Thyroid gland (tissue), 4 donors: ENCODE measurements at regions not wholly inside any gene's neighbourhood (a gene's known extent, or its start where the extent isn't known, plus 50 kb on each side); places are given as distances from the start of the nearest gene placed in this dataset.

Source experiments
- DNase-seq, 2 donors: peaks; one replicate each; pipeline ENCODE4 v3.0.0-alpha.2; 2019
- H3K27ac ChIP-seq, 3 donors: fragments of 200-600 bp; sonication (generic); 1 replicate in 2 of 3; 2 replicates in 1 of 3; pipeline ENCODE4 v1.5.1; 2016 to 2019; ENCODE audit warnings: mild to moderate bottlenecking in 1 of 3, moderate library complexity in 1 of 3
- H3K27me3 ChIP-seq: fragments of 200-600 bp; sonication (generic); one replicate; pipeline ENCODE4 v1.5.1; 2019
- H3K36me3 ChIP-seq, 2 donors: fragments of 200-600 bp; sonication (generic); one replicate each; pipeline ENCODE4 v1.5.1; 2016 to 2019
- H3K4me1 ChIP-seq, 2 donors: fragments of 200-600 bp; sonication (generic); one replicate each; pipeline ENCODE4 v1.5.1; 2017 to 2019
- H3K4me3 ChIP-seq, 3 donors: fragments of 200-600 bp; sonication (generic); replicated peaks in 1 of 3; 1 replicate in 2 of 3; 2 replicates in 1 of 3; pipeline ENCODE4 v1.5.1; 2016; ENCODE audit warnings: mild to moderate bottlenecking in 1 of 3
- H3K9me3 ChIP-seq: fragments of 200-600 bp; sonication (generic); one replicate; pipeline ENCODE4 v1.5.1; 2017
- POLR2A ChIP-seq, 2 donors: fragments of 450-650 bp; IDR thresholded peaks; one replicate each; pipeline ENCODE4 v1.6.1; 2017; ENCODE audit warnings: antibody characterized with exemption in 2 of 2, mild to moderate bottlenecking in 2 of 2, moderate library complexity in 1 of 2
- WGBS, 2 donors: methylation state at CpG; one replicate each; pipeline ENCODE4 v1.1.5; 2017; 5-methylcytosine and 5-hydroxymethylcytosine counted together
- intact Hi-C: fragments of 100-400 bp; cut with DNase I; formaldehyde crosslinking; loops from one replicate; pipeline ENCODE4 v1.15.1; 2023
- TF ChIP-seq, protein P1 (sequence below), 6 experiments: fragments of 200-600 bp in 3 of 6; fragments of 450-650 bp in 3 of 6; sonication (generic) in 3 of 6; IDR thresholded peaks; one replicate each; pipeline ENCODE4 v1.5.1; 2016 to 2019; ENCODE audit warnings: antibody characterized with exemption in 6 of 6, mild to moderate bottlenecking in 2 of 6, inconsistent platforms in 1 of 6, moderate library complexity in 1 of 6

DNA sequence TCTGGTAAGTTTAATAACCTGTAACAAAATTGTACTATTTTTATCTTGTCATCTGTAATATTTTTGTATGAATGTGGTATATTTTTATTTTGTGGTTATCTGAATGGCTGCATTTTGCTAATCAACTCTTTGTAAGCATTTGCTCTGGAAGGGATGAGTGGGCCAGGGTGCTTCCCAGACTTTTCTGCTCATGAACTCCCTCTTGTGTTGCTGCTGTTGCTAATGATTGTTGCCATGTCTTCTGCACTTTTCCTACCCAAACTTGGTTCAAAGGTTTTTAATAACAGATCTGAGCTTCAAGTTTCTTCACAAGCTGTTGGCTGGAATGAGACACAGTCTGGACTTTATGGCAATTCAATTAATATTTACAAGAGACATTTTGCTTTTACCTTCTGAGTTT, 1005.7 kb downstream of the HACE1 start:
- no peak overlapping the region for H3K27ac ChIP-seq
- no peaks in the 10 kb centered on the region for H3K27me3 ChIP-seq
- H3K36me3 ChIP-seq = no peaks in the 10 kb centered on the region
- H3K4me1 ChIP-seq = no peaks in the 10 kb centered on the region
- intact Hi-C loops = no loop called here
- no peaks in the 10 kb centered on the region for H3K9me3 ChIP-seq
- no peak for TF ChIP-seq POLR2A (IDR thresholded peaks at IDR 0.05)
- TF ChIP-seq, protein P1, sequence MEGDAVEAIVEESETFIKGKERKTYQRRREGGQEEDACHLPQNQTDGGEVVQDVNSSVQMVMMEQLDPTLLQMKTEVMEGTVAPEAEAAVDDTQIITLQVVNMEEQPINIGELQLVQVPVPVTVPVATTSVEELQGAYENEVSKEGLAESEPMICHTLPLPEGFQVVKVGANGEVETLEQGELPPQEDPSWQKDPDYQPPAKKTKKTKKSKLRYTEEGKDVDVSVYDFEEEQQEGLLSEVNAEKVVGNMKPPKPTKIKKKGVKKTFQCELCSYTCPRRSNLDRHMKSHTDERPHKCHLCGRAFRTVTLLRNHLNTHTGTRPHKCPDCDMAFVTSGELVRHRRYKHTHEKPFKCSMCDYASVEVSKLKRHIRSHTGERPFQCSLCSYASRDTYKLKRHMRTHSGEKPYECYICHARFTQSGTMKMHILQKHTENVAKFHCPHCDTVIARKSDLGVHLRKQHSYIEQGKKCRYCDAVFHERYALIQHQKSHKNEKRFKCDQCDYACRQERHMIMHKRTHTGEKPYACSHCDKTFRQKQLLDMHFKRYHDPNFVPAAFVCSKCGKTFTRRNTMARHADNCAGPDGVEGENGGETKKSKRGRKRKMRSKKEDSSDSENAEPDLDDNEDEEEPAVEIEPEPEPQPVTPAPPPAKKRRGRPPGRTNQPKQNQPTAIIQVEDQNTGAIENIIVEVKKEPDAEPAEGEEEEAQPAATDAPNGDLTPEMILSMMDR (IDR thresholded peaks at IDR 0.05) = no peak
- DNase-seq = no peak
- H3K4me3 ChIP-seq = no peak overlapping the region

DNA sequence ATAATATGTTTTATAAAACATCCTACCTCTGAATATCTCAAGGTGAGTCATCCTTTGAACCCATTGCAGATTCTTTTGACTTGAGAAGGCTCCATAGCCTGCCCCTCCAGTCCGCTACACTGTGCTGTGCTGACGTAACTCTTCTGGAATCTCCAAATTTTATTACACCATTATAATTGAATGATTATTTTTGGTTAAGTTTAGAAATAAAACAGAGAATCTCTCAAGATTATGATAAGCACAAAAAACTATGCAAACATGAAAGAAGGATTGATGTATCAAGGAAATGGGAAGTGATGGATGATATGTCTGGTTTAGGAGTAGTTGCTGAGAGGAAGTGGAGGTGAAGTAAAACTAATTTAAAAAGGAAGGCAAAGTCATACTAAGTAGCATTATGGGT, 1021.3 kb downstream of the HACE1 start:
- no peaks in the 10 kb centered on the region for H3K9me3 ChIP-seq
- intact Hi-C loops = no loop called here
- H3K36me3 ChIP-seq = no peaks in the 10 kb centered on the region
- TF ChIP-seq, protein P1 (IDR thresholded peaks at IDR 0.05) = no peak
- no peak for TF ChIP-seq POLR2A (IDR thresholded peaks at IDR 0.05)
- H3K4me3 ChIP-seq = no peak overlapping the region
- DNase-seq = no peak
- H3K4me1 ChIP-seq = no peaks in the 10 kb centered on the region
- WGBS, 2 donors = 82 to 88% methylated on average over 2 of the region's 2 CpGs
- no peak overlapping the region for H3K27ac ChIP-seq
- H3K27me3 ChIP-seq = no peaks in the 10 kb centered on the region

DNA sequence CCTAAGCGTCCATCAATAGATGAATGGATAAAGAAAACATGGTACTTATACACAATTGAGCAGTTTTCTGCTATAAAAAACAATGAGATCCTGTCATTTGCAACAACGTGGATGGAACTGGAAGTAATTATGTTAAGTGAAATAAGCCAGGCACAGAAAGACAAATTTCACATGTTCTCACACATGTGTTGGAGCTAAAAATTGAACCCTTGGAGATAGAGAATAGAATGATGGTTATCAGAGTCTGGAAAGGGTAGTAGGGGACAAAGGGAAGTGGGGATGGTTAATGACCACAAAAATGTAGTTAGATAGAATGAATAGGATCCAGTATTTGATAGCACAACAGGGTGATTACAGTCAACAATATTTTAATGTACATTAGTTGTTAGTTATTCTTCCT, 1033.5 kb downstream of the HACE1 start:
- 56 to 66% methylated on average over 2 of the region's 2 CpGs for WGBS, 2 donors
- Histone ChIP-seq H3K4me3 (no peak overlapping the region), H3K36me3 (no peaks in the 10 kb centered on the region), H3K4me1 (no peaks in the 10 kb centered on the region), H3K27me3 (no peaks in the 10 kb centered on the region), H3K9me3 (no peaks in the 10 kb centered on the region), H3K27ac (no peak overlapping the region)
- DNase-seq = no peak
- intact Hi-C loops = no loop called here
- TF ChIP-seq, protein P1 (IDR thresholded peaks at IDR 0.05) = no peak
- TF ChIP-seq POLR2A (IDR thresholded peaks at IDR 0.05) = no peak

DNA sequence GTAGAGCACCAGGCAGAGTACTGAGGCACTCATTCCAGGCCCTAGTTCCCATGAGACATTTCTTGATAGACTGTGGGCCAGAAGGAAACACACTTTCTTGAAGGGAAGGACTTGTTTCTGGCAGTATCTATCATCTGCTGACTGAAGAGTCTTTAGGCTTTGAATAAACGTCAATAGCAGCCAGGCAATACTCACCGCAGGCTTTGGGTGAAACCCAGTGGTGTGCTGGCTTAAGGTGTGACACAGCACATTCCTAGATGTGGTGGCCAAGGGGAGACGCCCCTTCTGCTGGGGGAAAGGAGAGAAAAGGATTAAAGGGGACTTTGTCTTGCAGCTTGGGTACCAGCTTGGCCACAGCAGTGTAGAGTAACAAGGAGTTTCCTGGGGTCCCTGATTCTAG, 1039.6 kb downstream of the HACE1 start:
- H3K4me1 ChIP-seq = no peaks in the 10 kb centered on the region
- intact Hi-C loops = no loop called here
- no peak overlapping the region for H3K27ac ChIP-seq
- H3K4me3 ChIP-seq = no peak overlapping the region
- H3K9me3 ChIP-seq = no peaks in the 10 kb centered on the region
- H3K36me3 ChIP-seq = no peaks in the 10 kb centered on the region
- TF ChIP-seq, protein P1 (IDR thresholded peaks at IDR 0.05) = no peak
- no peak for TF ChIP-seq POLR2A (IDR thresholded peaks at IDR 0.05)
- DNase-seq = no peak
- 58 to 71% methylated on average over 3 of the region's 3 CpGs for WGBS, 2 donors
- no peaks in the 10 kb centered on the region for H3K27me3 ChIP-seq

DNA sequence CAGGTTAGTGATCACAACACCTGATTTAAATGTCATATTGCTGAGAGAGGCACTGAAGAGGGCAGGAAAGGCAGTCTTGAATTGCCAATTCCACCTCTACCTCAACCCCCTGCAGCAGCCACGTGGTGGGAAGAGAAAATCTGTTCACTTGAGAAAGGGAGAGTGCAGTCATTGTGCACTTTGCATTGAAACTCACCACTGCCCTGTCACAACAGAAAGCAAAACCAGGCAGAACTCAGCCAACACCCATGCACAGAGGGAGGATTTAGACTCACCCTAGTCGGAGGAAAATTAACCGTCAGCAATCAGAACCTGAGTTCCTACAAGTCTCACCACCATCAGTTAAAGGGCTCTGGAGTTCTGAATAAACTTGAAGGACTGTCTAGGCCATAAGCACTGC, 1040.2 kb downstream of the HACE1 start:
- no peak overlapping the region for H3K27ac ChIP-seq
- no peaks in the 10 kb centered on the region for H3K36me3 ChIP-seq
- DNase-seq = no peak
- no peak for TF ChIP-seq POLR2A (IDR thresholded peaks at IDR 0.05)
- TF ChIP-seq, protein P1 (IDR thresholded peaks at IDR 0.05) = no peak
- H3K4me3 ChIP-seq = no peak overlapping the region
- H3K9me3 ChIP-seq = no peaks in the 10 kb centered on the region
- intact Hi-C loops = no loop called here
- no peaks in the 10 kb centered on the region for H3K27me3 ChIP-seq
- no peaks in the 10 kb centered on the region for H3K4me1 ChIP-seq
- WGBS, 2 donors = 33% methylated on average over 3 of the region's 3 CpGs
